Ecto neural progenitor cell (in vitro differentiated cells): ENCODE measurements at regions not wholly inside any gene's neighbourhood (a gene's known extent, or its start where the extent isn't known, plus 50 kb on each side); places are given as distances from the start of the nearest gene placed in this dataset.
A peak's percentile ranks its signal among the peaks of the same experiment; 100 is the strongest.
"Not testable (repeated sequence)": the region's sequence is repeated elsewhere in the genome, so short reads cannot be mapped to it uniquely, and the experiment has no call there.

ENCODE experiments used
- DNase-seq: peaks from one replicate; pipeline ENCODE4 v3.0.0-alpha.2; 2018; ENCODE audit warnings: low spot score

DNA sequence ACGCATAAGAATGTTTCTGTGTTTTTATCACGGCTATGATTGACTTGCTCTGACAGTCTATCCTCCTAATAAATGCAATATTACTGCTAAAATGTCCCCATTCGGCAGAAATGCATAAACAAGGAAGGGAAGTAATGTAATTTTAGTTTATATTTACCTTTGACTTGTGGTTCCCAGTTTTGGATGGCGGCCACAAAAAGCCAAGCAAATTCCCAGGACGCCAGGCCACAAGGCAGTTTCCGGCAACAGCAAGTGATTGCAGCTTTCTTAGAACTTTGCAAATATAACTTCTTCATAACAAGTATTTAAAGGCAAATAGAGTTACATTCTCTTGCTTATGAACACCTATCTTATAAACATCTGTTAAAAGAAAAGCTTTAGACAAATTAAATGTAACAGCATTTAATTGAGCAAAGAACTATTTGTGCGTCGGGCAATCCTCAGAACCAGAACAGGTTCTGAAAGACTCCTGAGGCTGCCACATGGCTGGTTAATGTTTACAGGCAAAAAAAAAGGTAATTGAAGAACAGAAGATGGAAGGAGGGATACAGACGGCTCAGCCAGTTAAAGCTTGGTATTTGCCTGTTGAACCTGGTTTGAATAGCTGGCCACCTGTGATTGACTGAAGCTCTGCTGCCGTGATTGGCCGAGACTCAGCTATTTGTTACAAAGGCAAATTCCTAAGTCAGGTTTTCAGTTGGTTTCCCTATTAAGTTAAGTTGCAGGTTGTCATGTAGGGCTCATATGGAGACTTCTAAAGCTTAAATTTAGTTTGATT lies 80.8 kb downstream of the C21orf91 start:
- DNase-seq: no peak

DNA sequence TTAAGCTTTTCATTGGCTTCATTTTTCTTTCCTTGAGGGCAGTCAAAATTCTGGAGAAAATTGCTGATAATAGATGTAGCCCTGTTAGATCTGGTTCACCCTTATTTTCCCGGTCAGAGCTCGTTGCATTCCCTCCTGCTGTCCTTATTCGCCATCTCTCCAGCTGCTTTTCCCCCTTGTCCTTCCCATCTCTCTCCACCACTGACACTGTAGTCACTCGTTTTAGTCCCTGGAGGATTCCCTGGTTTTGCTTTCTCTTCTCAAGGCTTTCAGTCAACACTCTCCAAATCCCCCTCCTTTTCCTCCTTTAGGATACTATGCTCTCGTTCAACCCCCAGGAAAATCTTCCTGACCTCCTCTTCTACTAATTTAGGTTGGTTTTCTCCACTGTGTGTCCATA lies 83.1 kb downstream of the C21orf91 start:
- DNase-seq: no peak

DNA sequence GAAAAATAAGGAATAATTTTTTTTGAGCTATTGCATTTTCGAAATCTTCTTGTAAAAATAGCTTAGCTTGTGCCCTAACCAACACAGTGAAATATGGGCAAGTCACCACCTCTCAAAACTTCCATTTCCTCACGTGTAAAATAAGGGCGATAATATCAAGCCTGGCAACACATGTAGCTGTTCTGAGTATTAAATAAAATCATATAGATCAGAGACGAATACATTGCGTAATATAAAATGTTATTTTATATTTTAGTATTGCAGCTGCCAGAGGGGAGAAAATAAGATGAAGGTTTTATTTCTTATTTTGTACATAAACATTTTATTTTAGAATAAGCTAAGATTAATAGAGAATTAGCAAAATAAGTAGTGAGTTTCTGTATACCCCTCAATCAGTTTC lies 85.9 kb downstream of the C21orf91 start:
- no peak for DNase-seq

DNA sequence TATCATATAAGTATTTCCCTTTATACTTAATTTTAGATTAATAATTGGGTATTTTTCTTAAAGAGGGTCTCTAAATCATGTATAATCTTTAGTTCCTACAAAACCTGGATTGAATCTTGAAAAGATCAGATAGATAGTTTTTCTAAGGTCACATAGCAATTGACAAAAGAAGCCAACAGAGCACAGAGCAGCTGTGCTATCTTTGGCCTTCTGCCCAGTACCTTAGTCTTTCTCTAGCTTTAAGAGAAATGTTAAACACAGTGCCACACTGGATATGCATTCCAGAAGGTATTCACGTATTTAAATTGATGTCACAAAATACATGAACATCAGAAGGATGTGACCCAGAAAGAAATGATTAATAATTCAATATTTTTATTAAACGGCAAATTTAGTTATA lies 86.8 kb downstream of the C21orf91 start:
- no peak for DNase-seq

DNA sequence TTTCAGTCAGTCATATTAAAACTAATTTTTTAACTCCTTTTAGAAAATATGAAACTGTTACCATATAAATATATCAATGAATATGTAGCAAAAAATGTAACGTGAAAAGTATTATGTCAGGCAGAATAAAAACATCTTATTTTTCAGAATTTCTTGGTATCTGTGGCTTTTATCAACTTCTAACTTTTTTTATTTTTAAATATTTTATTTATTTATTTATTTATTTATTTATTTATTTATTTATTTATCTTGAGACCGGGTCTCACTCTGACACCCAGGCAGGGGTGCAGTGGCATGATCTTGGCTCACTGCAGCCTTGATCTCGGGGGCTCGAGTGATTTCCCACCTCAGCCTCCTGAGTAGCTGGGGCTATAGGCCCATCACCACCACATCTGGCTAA lies 87.6 kb downstream of the C21orf91 start:
- DNase-seq: no peak

DNA sequence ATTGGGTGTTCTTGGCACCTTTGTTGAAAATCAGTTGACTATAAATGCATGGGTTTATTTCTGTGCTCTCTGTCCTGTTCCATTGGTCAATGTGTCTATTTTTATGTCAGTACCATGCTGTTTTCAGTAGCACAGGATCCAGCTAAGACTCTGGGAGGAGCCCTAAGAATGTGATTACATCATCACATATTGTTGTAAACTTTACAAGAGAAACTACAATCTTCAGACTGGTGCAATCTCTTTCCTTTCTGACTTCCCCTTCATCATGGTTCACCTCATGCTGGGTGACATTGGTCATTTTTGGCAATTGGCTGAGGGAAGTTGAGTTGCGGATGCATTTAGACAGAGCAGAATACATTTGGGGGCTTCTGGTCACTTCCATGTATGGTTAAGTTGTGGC lies 88.4 kb downstream of the C21orf91 start:
- no peak for DNase-seq

DNA sequence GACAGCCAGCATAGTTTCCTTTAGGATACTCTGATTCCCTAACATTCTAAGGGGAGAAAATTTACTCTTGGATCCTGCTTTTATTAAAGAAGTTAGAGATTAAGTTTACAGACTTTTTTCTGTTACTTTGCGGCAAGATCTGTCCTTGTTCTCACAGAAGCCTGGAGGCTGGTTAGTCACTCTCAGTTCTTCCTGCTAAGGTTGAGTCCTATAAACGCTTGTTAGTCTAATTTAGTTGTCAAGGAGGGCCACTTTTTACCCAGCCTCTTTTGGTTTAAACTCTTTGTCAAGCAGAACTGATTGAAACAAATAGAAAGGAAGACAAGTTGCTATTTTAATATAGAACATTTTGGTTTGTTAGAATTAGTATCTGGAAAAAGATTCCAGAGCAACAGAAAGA lies 89.7 kb downstream of the C21orf91 start:
- DNase-seq: no peak

DNA sequence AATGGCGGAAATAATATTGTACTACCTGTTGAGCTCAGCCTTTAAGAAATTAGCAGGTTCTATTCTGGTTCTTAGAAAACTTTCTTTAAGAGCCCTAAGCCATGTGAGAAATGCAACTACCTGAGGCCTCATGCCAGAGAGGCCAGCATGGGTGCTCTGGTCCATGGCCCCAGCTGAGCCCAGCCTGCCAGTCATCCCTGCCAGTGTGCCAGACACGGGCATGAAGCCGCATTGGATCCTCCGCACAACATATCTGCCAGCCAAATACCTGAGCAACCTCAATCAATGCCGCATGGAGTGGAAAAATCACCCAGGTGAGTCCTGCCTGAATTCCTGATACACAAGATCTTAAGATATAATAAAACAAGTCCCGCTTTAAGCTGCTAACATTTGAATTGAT lies 91.8 kb downstream of the C21orf91 start:
- no peak for DNase-seq

DNA sequence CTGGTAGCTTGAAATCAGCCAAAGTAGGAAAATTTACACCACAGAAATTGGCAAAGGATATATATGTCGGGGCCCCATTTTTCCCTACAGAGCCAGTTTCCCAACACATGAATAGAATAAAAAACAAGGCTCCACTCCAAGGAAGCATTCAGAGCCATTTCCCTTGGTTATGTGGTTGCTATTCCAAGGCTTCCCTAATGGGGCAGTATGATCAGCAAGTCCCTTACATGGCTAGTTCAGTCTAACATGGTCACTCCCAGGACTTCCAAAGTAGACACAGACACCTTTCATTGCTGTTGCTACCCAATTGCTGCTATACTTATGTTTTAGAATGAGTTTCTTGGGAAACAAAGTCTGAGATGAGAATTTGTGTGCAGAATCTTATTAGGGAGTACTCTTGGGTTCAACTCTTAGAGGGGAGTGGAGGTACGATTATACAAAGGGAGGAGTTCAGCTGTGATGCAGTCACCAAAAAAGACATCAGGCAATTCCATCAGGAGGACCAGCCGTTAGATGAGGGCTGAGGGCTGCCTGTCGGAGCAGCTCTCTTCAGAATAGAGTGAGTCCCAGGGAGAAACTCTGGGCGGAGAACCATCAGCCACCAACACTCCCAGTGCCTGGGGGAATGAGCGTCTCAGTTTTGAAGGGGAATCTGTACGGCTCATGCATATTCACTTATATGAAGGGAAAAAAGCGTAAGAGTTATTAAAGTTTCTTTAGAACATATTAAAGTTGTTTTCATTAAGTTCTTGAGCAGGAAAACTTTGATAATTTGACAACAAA lies 92.9 kb downstream of the C21orf91 start:
- DNase-seq: no peak

DNA sequence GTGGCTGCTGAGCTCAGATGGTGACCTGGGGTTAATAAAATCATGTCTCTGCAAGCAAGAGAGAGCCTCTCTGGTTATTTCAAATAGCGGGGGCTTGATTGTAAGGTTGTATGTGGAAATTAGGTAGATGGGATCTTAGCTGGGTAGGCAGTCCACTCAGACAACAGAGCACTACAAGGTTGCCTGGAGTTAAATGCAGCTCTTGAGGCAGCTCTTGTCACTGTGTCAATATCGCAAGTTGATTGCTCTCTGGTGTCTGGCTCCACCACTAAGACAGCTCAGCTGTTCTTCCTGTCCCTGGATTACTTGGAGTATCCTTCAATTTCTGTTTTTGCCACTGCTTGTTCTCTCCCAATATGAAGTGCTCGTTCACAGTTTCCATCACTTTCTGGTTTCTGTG lies 93.8 kb downstream of the C21orf91 start:
- DNase-seq: no peak

DNA sequence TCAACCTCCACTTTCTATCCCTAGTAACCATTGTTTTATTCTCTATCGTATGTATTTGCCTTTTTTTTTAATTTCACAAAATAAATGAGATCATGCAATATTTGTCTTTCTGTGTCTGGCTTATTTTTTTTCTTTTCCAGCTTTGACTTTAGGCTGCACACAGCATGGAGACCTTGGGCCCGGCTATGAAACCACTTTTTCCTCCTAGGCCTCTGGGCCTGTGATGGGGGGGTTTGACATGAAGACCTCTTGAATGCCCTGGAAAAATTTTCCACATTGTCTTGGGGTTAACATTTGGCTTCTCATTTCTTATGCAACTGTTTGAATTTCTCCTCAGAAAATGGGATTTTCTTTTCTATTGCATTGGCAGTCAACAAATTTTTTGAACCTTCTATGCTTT lies 100.2 kb upstream of the BTG3 start:
- DNase-seq: no peak

DNA sequence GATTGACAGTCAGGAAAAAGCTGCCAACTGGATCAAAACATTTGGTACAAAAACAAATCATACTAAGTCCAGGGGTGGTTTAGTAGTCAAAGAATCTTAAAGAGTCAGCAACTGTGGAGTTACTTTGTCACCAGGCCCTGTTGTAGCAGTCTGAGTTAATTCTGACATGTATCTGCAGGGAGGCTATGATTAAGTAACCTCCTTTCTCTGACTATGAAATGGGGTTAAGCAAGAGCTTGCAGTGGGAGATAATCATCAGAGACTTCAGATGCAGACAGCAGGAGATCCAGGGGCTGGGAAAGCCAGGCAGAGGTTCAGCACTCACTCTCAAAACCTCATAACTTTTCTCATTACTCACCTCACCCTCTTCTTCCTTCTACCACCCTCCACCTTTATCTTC lies 99.2 kb upstream of the BTG3 start:
- no peak for DNase-seq

DNA sequence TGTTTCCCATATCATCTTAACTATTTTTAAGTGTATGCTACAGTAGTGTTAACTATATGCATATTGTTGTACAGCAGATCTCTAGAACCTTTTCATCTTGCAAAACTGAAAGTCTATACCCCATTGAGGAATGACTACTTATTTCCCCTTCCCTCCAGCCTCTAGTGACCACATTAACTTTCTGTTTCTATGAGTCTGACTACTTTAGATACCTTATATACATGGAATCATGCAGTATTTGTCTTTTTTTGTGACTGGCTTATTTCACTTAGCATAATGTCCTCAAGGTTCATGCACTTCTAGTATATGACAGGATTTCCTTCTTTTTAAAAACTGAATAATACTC lies 96.5 kb upstream of the BTG3 start:
- DNase-seq: no peak

DNA sequence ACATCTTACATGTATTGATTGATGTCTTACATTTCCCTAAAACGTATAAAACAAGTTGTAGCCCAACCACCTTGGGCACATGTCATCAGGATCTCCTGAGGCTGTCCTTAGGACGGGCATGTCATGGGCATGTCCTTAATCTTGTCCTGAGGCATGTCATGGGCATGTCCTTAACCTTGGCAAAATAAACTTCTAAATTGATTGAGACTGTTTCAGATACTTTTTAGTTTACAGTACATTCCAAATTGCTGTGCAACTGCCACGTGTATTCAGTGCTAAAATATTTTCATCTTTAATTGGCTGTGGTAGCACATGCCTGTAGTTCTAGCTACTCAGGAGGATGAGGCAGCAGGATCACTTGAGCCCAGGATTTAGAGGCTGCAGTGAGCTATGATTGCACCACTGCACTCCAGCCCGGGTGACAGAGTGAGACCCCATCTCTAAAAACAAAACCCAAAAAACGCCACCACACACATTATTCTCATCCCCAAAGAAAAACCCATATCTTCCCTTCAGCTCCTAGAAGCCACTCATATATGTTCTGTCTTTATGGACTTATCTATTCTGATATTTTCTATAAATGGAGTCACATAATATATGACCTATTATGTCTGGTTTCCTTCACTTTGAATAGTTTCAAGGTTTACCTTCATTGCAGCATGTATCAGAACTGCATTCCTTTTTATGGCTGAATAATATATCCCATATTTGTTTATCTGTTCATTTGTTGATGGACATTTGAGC lies 96.0 kb upstream of the BTG3 start:
- no peak for DNase-seq

DNA sequence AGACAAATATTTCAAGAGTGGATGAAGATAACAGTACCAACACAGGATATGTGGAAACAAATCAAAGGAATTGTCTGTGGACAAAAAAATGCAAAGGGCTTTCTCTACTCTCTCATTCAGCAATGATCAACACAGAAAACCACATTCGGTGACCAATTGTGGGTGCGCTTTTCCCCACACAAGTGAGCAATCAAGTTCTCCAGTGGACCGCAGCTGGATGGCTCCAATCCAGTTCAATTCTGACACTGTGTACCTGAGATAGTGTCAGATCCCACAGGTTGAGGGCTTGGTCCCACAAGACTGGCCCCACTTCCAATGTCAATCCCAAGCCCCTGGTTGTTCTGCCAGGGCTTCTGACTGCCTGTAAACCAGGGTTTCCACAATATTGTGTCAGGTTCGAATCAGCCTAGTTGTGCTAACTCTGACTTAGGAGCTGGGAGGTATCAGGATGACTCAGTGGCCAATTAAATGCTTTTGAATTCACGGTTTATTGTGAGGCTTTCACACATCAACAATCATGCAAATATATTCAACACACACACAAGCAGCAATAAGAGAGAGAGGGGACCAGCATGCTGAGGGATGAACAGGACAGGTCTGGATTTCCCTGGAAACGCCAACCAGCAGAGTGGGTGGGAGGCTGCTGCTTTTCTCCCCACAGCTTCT lies 87.0 kb upstream of the BTG3 start:
- DNase-seq: no peak

DNA sequence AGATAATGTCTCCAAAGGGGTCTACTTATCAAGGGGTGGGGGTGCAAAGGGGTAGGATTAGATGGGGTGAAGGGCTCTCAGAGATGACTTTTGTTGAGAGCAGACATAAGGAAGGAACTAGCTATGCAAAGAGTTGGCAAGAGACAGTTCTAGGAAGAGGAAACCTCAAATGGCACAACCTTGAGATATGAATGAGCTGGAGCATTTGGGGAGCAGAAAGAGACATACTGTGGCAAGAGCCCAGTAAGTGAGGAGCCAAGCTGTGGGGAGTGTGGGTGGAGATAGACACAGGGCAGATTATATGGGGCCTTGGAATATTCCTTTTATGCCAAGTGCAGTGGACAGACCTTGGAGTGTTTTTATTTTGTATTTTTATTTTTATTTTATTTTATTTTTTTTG lies 84.8 kb upstream of the BTG3 start:
- DNase-seq: no peak

DNA sequence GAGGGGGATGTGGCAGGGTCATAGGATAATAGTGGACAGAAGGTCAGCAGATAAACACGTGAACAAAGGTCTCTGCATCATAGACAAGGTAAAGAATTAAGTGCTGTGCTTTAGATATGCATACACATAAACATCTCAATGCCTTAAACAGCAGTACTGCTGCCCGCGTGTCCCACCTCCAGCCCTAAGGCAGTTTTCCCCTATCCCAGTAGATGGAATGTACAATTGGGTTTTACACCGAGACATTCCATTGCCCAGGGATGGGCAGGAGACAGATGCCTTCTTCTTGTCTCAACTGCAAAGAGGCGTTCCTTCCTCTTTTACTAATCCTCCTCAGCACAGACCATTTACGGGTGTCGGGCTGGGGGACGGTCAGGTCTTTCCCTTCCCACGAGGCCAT lies 81.7 kb upstream of the BTG3 start:
- not testable (repeated sequence) for DNase-seq

DNA sequence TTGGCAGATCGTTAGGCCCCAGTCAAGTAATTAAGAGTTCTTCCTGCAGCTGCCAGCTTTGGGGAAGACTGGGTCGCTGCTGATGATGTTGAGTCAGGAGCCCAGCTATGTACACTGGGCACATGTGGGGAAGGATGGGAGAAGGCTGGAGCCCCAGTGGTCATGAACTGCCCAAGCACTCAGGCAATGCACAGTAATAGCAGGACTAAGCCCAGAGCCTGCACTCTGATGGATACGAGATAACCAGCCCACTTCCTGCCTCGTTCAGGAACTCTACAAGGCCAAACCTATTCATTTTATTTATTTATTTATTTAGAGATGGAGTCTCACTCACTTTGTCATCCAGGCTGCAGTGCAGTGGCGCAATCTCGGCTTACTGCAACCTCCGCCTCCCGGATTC lies 81.1 kb upstream of the BTG3 start:
- no peak for DNase-seq

DNA sequence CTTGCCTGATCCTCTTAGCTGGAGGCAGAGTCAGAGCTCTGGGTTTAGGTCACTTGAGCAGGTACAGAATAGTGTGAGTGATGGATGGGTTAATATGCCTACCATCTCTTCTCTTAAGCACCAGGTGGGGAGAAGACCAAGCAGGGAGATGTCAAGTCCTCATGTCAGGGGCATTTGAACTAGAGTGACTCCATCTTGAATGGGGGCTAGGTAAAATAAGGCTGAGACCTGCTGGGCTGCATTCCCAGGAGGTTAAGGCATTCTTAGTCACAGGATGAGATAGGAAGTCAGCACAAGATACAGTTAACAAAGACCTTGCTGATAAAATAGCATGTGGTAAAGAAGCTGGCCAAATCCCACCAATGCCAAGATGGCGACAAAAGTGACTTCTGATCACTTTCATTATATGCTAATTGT lies 77.4 kb upstream of the BTG3 start:
- DNase-seq: no peak

DNA sequence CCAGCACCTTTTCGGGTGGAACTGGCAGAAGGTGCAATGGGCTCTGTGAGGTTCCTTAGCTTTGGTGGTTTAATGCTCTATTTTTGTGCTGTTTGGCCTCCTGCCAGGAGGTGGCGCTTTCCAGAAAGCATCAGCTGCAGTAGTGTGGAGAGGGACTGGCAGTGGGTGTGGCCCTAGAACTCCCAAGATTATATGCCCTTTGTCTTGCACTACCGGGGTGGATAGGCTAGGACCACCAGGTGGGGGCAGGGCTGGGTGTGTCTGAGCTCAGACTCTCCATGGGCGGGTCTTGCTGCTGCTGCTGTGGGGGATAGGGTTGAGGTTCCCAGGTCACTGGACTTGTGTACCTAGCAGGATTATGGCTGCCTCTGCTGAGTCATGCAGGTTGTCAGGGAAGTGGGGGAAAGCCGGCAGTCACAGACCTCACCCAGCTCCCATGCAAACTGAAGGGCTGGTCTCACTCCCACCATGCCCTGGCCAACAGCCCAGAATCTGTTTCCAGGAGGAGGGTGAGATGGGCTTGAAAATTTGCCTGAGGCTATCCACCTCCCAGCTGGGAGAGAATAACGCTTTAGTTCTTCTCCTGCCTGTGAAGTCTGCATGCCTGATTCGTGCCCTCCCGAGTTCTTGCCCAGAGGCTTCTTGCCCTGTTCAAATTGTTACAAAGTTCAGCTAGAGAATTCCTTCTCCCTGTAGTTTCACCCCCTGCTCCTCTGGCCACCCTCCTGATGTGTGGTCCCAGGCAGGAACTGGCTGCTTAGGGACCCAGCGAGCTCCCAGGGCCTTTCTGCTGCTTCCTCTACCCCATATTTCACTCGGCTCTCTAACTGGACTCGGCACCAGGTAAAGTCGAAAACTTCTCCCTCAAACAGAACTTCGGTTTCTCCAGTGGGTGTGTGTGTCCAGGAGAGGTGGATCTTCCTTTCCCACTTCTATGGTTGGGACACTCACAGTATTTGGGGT lies 76.5 kb upstream of the BTG3 start:
- DNase-seq: peak; percentile 54

DNA sequence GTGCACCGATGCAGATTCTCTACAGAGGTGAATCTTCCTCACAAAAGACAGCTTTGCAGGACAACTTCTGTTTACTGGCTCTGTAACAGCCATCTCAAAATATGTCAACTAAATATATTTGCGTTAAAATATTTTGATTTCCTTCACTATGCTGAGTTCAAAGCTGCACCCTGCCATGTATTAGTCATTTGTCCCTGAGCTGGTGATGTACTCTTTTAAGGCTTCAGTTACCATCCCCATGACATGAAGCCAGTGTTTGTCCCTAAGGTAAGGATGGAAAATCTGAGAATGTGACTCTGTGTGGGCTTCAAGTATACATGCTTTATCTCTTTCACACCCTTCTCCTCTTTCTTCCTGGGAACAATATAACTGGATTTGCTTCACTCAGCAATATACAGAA lies 70.2 kb upstream of the BTG3 start:
- no peak for DNase-seq
